GM21529 (cell line): ENCODE measurements at regions not wholly inside any gene's neighbourhood (a gene's known extent, or its start where the extent isn't known, plus 50 kb on each side); places are given as distances from the start of the nearest gene placed in this dataset.

Source experiments
- ATAC-seq: cut with Tn5 transposase; IDR thresholded peaks from one replicate; pipeline ENCODE4 v1.9.1; 2021; ENCODE audit not compliant: unreplicated experiment

GRCh38 chr6:156391061-156391672, 386.0 kb upstream of the ARID1B start:
- ATAC-seq = no peak

DNA sequence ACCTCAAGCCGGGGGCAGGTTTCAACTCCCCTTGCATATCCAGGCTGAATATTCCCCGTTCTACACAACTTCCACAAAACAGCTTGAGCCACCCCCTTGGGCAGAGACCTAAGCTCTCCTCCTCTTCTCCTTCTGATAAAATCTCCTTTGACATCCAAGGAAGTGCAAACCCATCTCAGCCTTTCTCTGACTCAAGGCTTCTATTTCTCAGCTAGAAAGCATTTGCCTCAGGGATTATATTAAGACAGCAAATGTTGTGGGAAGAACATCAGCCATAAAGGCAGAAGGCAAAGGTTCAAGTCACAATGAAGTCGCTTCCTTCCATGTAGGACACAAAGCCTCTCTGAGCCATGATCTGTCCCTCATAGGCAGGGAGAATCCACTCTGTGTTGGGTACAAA, 386.6 kb upstream of the ARID1B start:
- no peak for ATAC-seq

DNA sequence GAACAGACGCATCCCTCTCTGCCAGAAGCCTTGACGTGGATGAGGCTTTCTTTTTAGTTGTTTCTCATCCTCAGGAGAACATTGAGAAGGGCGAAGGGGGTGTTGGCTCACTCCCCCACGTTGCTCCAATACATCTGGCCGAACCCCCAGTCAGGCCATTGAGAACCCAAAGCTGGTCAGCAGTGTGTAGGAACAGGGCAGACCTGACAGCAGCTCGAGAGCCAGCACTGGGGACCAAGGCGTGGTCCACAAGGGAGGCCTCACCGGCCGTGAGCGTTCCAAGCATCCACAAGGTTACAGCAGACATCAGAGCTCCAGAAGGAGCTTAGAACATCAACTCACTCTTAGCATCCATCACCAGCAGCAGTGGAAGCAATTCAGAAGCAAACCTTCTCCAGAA, 387.9 kb upstream of the ARID1B start:
- ATAC-seq = no peak

- ATAC-seq = no peak
These were observed 389.7 kb upstream of the ARID1B start for GRCh38 chr6:156387472-156387871.

DNA sequence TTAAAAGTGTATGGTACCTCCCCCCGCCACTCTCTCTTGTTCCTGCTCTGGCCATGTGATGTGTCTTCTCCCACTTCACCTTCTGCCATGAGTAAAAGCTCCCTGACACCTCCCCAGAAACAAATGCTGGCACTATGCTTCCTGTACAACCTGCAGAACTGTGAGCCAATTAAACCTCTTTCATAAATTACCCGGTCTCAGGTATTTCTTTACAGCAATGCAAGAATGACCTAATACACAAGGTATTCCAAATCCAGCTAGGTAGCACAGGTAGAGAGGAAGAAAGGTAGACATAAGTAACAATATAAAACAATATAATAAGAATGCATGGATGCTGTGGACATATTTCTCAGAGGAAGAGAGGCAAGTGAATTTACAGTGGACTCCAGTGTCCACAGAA, 394.1 kb upstream of the ARID1B start:
- no peak for ATAC-seq

GRCh38 chr6:156379392-156380289, 397.5 kb upstream of the ARID1B start:
- no peak for ATAC-seq

GRCh38 chr6:156378853-156379252, 398.3 kb upstream of the ARID1B start:
- no peak for ATAC-seq

DNA sequence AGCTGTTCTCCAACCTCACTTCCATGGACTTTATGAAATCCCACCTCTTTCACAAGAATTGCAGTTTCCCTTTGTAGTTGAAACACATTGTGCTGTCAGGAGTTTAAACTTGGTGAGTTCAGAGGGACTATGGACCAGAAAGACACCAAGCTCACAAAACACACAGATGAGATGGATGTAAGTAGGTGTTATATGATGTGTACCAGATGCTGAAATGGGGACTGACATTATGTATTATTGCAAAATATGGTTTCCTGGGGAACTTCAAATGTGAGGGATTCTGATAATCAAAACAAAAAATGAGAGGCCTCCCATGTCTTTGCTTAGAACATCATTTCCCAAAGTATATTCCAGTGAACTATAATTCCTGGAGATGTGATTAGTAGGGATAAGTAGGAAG, 401.1 kb upstream of the ARID1B start:
- no peak for ATAC-seq

DNA sequence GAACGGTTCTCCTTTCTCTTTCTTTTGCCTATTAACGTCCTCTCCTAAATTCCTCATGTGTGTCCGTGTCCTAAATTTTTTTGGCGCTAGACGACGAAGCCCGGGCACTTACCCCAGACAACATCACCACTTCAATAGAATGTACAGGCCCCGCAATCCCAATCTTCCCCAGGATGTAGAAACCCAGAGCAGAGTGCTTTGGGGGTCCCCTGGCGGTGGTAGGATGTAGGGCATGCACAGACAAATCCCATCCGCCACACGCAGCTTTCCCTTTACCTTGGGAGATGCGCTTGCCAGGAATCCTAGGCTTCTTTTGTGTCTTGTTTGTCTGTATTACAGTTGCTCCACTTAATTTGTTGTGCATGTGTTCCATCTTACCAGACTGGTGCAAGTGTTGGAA, 417.3 kb upstream of the ARID1B start:
- no peak for ATAC-seq

- no peak for ATAC-seq
These were observed 424.3 kb upstream of the ARID1B start for GRCh38 chr6:156352861-156353260.

GRCh38 chr6:156351346-156351966, 425.7 kb upstream of the ARID1B start:
- ATAC-seq = no peak

DNA sequence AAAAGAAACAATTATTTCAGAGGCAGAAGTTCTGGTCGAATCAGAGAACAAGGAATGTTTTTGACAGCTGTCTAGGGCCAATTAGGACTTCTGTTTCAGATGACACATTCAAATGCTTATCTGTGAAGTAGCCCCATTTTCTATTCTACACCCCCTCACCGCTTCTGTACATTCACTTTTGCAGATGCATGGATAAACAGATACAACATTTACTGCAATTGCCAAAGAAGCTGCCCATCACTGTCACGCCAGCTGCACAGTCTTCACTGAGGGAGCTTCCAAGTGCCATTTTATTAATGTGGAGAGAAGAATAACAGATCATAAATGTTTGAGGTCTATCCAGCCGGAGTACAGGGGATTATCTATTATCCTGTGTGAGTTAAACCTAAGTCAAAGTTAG, 426.8 kb upstream of the ARID1B start:
- no peak for ATAC-seq

GRCh38 chr6:156348849-156349248, 428.3 kb upstream of the ARID1B start:
- no peak for ATAC-seq

- no peak for ATAC-seq
These were observed 428.8 kb upstream of the ARID1B start for GRCh38 chr6:156348424-156348823.

- no peak for ATAC-seq
These were observed 429.5 kb upstream of the ARID1B start for GRCh38 chr6:156347656-156348055.

- ATAC-seq = no peak
These were observed 429.9 kb upstream of the ARID1B start for GRCh38 chr6:156347246-156347645.

GRCh38 chr6:156345700-156346099, 431.5 kb upstream of the ARID1B start:
- ATAC-seq = no peak

DNA sequence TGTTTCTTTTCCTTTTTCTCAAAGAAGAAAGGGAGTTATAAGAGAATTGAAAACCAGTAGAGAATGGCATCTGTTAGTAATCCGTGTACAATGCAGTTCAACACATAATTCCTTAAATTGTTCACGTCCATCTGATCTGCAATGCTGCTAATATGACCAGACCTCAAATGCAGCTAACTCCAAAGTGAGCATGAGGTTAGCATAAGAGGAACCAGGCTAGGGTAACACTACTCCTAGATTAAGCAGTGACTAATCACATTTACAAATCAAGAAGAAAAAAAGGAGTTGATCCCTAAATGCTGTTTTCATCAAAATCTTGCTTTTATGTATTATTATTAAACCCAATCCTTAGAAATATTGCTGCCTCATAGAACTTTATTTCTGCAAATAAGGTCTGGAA, 432.7 kb upstream of the ARID1B start:
- ATAC-seq = no peak

DNA sequence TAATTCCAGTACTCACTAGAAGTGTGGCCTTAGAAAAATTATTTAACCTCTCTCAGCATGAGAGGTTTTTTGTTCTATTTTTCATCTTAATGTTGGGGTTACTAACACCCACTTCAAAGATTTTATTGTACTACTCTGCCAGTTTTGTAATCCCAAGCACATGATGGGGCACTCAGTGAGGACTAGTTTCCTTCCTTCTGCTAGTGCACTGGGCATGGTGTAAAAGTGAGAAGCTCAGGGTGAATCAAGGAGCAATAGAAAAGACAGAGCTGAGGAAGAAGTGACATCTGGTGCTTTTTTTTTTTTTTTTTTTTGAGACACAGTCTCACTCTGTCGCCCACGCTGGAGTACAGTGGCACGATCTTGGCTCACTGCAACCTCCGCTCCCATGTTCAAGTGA, 439.4 kb upstream of the ARID1B start:
- ATAC-seq = no peak

DNA sequence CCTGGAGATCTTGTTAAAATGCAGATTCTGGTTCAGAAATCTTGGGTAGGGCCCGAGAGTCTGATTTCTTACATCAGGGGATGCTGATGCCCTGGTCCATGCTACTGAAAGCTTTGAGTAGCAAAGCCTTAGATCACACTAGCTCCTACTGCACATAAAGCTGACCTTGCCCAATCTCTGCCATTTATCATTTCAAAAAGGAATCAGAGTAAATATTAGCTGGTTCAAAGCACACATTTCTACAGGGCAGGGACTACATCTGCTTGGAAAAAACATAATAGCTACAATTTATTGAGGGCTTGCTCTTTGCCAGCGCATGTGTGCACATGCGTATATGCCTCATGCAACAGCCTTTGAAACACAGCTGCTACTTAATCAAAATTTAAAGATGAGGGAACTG, 440.4 kb upstream of the ARID1B start:
- ATAC-seq = no peak

GRCh38 chr6:156336089-156336488, 441.1 kb upstream of the ARID1B start:
- ATAC-seq = no peak

GRCh38 chr6:156334966-156335365, 442.2 kb upstream of the ARID1B start:
- no peak for ATAC-seq
